ENCODE measurements at regions not wholly inside any gene's neighbourhood (a gene's known extent, or its start where the extent isn't known, plus 50 kb on each side); places are given as distances from the start of the nearest gene placed in this dataset.

- H3K36me3 Mint-ChIP-seq (ENCODE audit: insufficient read depth): no peaks in the 10 kb centered on the region
- no peak for DNase-seq
- peaks cover 4% of the 10 kb centered on the region for H3K9me3 Mint-ChIP-seq
- no peak for ATAC-seq
- H3K27me3 Mint-ChIP-seq (ENCODE audit: low read depth): peaks cover 2% of the 10 kb centered on the region
- H3K4me1 Mint-ChIP-seq (ENCODE audit: low read depth): no peaks in the 10 kb centered on the region
- no peak overlapping the region for H3K4me3 Mint-ChIP-seq
These were observed 258.9 kb upstream of the EPHA4 start for GRCh38 chr2:221831051-221831450.

DNA sequence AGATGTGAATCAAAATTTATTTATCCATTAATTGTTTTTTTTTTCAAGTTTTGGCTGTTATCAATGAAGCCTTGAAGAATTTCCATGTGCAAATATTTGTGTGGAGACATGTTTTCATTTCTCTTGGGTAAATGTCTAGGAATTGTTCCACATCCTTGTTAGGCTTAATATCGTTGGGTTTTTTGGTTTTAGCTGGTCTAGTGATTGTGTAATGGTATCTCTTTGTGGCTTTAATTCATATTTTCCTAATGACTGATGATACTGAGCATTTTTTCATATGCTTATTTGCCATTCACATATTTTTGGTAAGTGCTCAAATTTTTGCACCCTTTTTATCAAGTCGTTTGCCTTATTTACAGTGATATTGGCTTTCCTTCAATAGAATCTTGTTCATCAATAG lies 250.3 kb upstream of the EPHA4 start:
- Mint-ChIP-seq H3K36me3 (ENCODE audit: insufficient read depth) (no peaks in the 10 kb centered on the region), H3K4me3 (no peak overlapping the region)
- no peak for ATAC-seq

DNA sequence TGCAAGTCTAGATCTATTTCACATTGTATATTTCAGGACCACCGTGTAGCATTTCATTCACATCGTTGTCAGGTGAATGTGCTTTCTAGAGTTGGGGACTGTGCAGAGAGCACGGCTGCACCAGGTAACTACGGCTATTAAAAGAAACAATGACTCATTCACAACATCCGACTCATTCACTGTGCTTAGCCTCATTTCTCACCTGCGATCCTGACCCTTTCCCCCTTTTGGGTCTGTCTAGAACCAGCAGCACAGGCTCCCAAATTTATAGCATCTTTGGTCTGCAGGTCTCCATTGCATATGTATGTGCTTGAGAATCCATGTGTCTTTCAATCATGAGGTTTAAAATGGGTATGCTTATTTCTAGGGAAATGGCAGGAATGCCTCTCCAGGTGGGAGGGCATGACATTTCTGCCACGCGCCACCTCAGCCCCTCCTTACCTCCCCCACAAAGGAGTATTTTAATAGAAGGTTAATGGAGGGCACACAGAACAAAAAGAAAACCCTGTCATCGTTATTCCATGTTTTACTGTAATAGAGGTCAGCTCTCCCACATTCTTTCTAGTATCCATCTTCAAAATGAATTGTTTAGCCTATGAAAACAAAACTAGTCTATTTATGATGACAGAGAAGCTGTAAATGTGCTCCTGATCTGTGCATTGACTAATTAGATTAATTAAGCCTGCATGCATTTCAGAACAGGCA lies 246.7 kb upstream of the EPHA4 start:
- DNase-seq (no peak), ATAC-seq (no peak)
- Mint-ChIP-seq H3K9me3 (peaks cover 4% of the 10 kb centered on the region), H3K36me3 (ENCODE audit: insufficient read depth) (no peaks in the 10 kb centered on the region), H3K27me3 (ENCODE audit: low read depth) (no peaks in the 10 kb centered on the region), H3K4me1 (ENCODE audit: low read depth) (no peaks in the 10 kb centered on the region), H3K4me3 (no peak overlapping the region)

More for the DNA sequence above, 250.3 kb upstream of the EPHA4 start:
- H3K4me1 Mint-ChIP-seq (ENCODE audit: low read depth): no peaks in the 10 kb centered on the region
- no peaks in the 10 kb centered on the region for H3K27me3 Mint-ChIP-seq (ENCODE audit: low read depth)
- no peak for DNase-seq
- peaks cover 4% of the 10 kb centered on the region for H3K9me3 Mint-ChIP-seq

DNA sequence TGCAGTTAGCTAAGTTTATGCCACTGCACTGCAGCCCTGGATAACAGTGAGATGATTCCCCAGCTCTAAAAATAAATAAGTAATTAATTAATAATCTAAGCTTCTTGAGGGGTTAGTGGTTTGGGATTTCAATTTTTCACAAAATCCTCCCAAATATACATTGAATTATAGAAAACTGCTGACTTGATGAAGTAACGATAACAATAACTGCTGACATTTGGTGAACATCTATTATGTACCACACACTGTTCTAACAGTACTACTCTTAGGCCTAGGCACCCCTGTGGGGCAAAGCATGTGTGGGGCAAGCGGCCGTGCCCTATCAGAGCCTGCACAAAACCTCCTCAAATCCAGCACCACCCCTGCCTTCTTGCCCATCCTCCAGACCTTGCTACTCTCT lies 245.8 kb upstream of the EPHA4 start:
- H3K4me1 Mint-ChIP-seq (ENCODE audit: low read depth): no peaks in the 10 kb centered on the region
- no peak overlapping the region for H3K4me3 Mint-ChIP-seq
- no peak for DNase-seq
- no peaks in the 10 kb centered on the region for H3K36me3 Mint-ChIP-seq (ENCODE audit: insufficient read depth)
- H3K27me3 Mint-ChIP-seq (ENCODE audit: low read depth): no peaks in the 10 kb centered on the region
- no peak for ATAC-seq
- peaks cover 4% of the 10 kb centered on the region for H3K9me3 Mint-ChIP-seq

DNA sequence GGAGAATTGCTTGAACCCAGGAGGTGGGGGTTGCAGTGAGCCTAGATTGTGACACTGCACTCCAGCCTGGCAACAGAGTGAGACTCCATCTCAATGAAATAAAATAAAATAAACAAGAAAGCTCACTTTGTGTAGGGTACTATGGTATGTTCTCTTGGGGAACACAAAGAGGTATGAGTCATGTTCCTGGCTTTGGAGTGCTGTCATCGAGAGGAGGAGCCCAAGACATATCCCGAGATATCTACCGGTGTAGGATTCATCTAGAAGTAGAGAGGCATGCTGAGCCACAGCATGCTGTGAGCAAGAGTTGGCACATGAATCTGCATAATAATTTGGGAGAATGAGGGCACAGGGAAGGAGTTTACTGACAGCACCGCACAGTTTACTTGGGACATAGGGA lies 244.9 kb upstream of the EPHA4 start:
- H3K4me3 Mint-ChIP-seq: no peak overlapping the region
- no peaks in the 10 kb centered on the region for H3K27me3 Mint-ChIP-seq (ENCODE audit: low read depth)
- H3K9me3 Mint-ChIP-seq: no peaks in the 10 kb centered on the region
- no peaks in the 10 kb centered on the region for H3K36me3 Mint-ChIP-seq (ENCODE audit: insufficient read depth)
- ATAC-seq (no peak), DNase-seq (no peak)
- H3K4me1 Mint-ChIP-seq (ENCODE audit: low read depth): no peaks in the 10 kb centered on the region

- Mint-ChIP-seq H3K4me3 (no peak overlapping the region), H3K36me3 (ENCODE audit: insufficient read depth) (no peaks in the 10 kb centered on the region), H3K4me1 (ENCODE audit: low read depth) (no peaks in the 10 kb centered on the region), H3K27me3 (ENCODE audit: low read depth) (no peaks in the 10 kb centered on the region), H3K9me3 (no peaks in the 10 kb centered on the region)
- no peak for DNase-seq
- ATAC-seq: no peak
These were observed 244.5 kb upstream of the EPHA4 start for GRCh38 chr2:221816566-221816965.

DNA sequence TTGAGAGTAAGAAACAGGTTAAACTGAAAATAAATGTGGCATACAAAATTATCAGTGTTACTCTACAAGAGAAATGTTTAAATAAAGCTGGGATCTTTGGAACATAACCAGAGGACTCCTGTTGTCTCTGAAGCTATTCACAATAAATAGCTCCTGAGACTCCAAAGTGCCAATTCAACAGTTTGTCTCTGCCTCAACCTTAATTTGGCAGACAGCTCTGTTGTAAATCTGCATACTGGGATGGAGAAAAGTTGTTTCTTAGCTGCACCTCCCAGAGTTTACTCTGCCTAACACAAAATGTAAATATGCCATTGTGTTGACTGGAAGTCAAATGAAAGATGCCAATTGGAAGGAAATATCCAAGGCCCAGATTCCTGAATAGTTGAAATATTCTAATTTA lies 238.5 kb upstream of the EPHA4 start:
- Mint-ChIP-seq H3K36me3 (ENCODE audit: insufficient read depth) (no peaks in the 10 kb centered on the region), H3K27me3 (ENCODE audit: low read depth) (no peaks in the 10 kb centered on the region), H3K4me3 (no peak overlapping the region), H3K4me1 (ENCODE audit: low read depth) (no peaks in the 10 kb centered on the region), H3K9me3 (peaks cover 4% of the 10 kb centered on the region)
- no peak for ATAC-seq
- no peak for DNase-seq

DNA sequence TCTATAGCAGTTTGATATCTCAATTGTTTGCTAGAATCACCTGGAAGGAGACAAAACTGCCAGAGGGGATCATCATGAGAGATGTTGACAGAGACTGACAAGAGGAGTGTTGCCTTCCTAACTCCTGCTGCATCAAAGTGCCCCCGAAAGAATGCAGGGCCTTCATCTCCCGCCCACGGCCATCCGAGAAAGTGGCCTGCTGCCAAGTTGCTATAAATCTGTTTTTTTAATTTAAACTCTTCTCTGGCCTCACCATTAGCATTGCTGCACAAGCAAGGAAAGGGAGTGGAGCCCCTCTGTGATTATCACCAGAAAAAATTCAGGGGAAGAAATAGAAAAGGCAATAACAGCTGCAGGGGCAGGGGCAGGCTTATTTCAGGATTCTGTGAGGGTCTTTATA lies 238.1 kb upstream of the EPHA4 start:
- Mint-ChIP-seq H3K36me3 (ENCODE audit: insufficient read depth) (no peaks in the 10 kb centered on the region), H3K9me3 (peaks cover 4% of the 10 kb centered on the region), H3K27me3 (ENCODE audit: low read depth) (no peaks in the 10 kb centered on the region), H3K4me3 (no peak overlapping the region), H3K4me1 (ENCODE audit: low read depth) (no peaks in the 10 kb centered on the region)
- ATAC-seq: no peak
- no peak for DNase-seq

- no peaks in the 10 kb centered on the region for H3K4me1 Mint-ChIP-seq (ENCODE audit: low read depth)
- DNase-seq: no peak
- no peaks in the 10 kb centered on the region for H3K27me3 Mint-ChIP-seq (ENCODE audit: low read depth)
- H3K9me3 Mint-ChIP-seq: peaks cover 4% of the 10 kb centered on the region
- ATAC-seq: no peak
- H3K36me3 Mint-ChIP-seq (ENCODE audit: insufficient read depth): no peaks in the 10 kb centered on the region
- no peak overlapping the region for H3K4me3 Mint-ChIP-seq
These were observed 236.4 kb upstream of the EPHA4 start for GRCh38 chr2:221808488-221808887.

- Mint-ChIP-seq H3K4me1 (ENCODE audit: low read depth) (no peaks in the 10 kb centered on the region), H3K36me3 (ENCODE audit: insufficient read depth) (no peaks in the 10 kb centered on the region), H3K9me3 (peaks cover 4% of the 10 kb centered on the region), H3K27me3 (ENCODE audit: low read depth) (no peaks in the 10 kb centered on the region), H3K4me3 (no peak overlapping the region)
- DNase-seq: no peak
- no peak for ATAC-seq
These were observed 235.6 kb upstream of the EPHA4 start for GRCh38 chr2:221807706-221808105.

DNA sequence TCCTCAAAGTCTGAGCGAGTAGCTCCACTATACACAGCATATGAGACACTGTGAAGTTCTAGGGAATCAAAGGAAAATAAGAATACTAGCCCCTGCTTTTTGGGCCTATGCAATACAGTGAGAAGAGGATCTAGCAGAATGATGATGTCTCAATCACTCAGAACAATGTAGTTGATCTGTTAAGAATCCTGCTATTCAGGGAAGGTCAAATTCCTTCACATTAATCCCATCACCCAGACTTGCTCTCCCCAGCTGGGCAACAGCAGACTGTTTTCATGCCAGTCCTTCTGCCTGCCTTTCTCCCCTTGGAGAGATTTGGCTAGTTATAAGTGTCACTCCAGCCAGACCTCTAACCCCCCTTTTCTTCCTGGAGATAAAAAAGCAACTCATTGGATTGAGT lies 230.0 kb upstream of the EPHA4 start:
- Mint-ChIP-seq H3K27me3 (ENCODE audit: low read depth) (no peaks in the 10 kb centered on the region), H3K9me3 (peaks cover 4% of the 10 kb centered on the region), H3K4me3 (no peak overlapping the region), H3K36me3 (ENCODE audit: insufficient read depth) (no peaks in the 10 kb centered on the region), H3K4me1 (ENCODE audit: low read depth) (no peaks in the 10 kb centered on the region)
- no peak for ATAC-seq
- DNase-seq: no peak

DNA sequence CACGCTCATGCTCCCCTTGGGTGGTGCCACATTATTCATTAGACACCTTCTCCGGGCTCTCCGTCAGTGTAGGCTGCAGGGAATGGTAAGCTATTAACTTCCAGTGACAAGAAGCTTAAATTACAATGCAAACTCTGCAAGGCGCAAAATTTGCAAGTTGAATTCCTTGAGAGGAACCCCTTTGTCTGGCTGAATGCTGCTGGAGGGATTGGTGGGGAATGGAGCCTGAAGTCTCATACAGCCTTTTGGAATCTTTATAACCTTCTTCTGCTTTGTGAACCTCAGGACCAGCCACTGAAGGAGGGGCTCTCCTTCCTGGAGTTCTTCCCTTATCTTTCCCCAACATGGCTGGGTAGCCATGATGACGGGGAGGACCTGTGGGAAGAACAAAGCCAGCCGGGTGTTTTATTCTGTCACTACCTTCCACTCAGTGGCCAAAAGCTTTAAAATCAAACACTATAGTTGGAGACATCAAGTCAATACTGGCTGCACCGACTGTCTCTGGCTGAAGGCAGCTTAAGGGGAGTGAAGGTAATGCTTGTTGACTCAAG lies 220.9 kb upstream of the EPHA4 start:
- Mint-ChIP-seq H3K4me3 (no peak overlapping the region), H3K9me3 (peaks cover 5% of the 10 kb centered on the region), H3K27me3 (ENCODE audit: low read depth) (peaks cover 2% of the 10 kb centered on the region), H3K4me1 (ENCODE audit: low read depth) (no peaks in the 10 kb centered on the region), H3K36me3 (ENCODE audit: insufficient read depth) (no peaks in the 10 kb centered on the region)
- DNase-seq: no peak
- no peak for ATAC-seq

DNA sequence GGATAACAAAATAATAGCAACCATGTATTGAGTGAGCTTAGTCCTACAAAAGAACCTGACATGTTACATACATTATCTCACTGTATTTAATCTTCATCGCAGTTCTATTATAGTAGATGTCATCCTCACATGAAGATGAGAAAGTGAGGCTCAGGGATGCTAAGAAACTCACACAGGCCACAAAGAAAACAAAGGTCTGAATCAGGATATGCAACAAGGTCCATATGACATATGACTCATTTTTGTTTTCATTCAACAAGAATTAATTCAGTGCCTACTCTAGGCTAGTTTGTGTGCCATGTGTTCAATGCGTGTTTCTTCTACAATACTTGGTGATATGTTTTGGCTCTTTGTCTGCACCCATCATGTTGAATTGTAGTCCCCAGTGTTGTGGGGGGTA lies 219.7 kb upstream of the EPHA4 start:
- ATAC-seq (no peak), DNase-seq (no peak)
- Mint-ChIP-seq H3K4me1 (ENCODE audit: low read depth) (no peaks in the 10 kb centered on the region), H3K27me3 (ENCODE audit: low read depth) (peaks cover 2% of the 10 kb centered on the region), H3K36me3 (ENCODE audit: insufficient read depth) (no peaks in the 10 kb centered on the region), H3K4me3 (no peak overlapping the region), H3K9me3 (peaks cover 5% of the 10 kb centered on the region)

GRCh38 chr2:221787561-221787960 lies 215.5 kb upstream of the EPHA4 start:
- ATAC-seq (no peak), DNase-seq (no peak)
- no peak overlapping the region for H3K4me3 Mint-ChIP-seq
- H3K36me3 Mint-ChIP-seq (ENCODE audit: insufficient read depth): no peaks in the 10 kb centered on the region
- H3K4me1 Mint-ChIP-seq (ENCODE audit: low read depth): no peaks in the 10 kb centered on the region
- no peaks in the 10 kb centered on the region for H3K9me3 Mint-ChIP-seq
- no peaks in the 10 kb centered on the region for H3K27me3 Mint-ChIP-seq (ENCODE audit: low read depth)

DNA sequence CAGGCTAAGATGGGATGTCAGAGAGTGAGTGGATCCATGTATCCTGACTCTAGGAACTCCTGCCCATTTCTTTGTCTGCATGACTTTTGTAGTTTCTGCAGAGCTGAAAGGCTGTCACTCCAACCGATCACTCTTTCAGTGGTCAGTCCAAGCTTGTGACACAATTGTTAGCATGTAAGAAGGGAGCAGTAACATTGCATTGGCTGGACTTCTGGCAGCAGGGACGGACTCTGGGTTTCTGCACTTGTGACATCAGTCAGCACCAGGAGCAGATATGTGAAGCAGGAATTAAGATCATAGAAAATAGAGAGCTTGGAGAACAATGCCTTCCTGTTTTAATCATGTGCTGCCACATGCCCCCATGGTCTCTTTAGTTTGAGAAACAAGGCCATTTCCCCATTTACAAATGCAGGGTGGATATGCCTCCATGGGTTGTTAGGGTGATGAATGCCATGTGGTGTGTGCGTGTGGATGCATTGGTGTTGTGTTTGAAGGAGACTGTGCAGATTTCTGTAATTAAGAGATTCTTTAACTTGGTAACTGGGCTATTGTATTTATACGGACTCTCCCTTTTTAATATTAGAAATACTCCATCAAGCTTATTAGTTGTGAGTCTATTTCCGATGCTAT lies 214.3 kb upstream of the EPHA4 start:
- DNase-seq (no peak), ATAC-seq (no peak)
- Mint-ChIP-seq H3K27me3 (ENCODE audit: low read depth) (no peaks in the 10 kb centered on the region), H3K36me3 (ENCODE audit: insufficient read depth) (no peaks in the 10 kb centered on the region), H3K4me3 (no peak overlapping the region), H3K9me3 (no peaks in the 10 kb centered on the region), H3K4me1 (ENCODE audit: low read depth) (no peaks in the 10 kb centered on the region)

Data from activated T-cell treated with anti-CD3 and anti-CD28 coated beads, Interleukin-2, amount 50 U/mL, for 4 hours (primary cell).